H9 (cell line): ENCODE measurements at regions not wholly inside any gene's neighbourhood (a gene's known extent, or its start where the extent isn't known, plus 50 kb on each side); places are given as distances from the start of the nearest gene placed in this dataset.

Experiments
- DNase-seq: peaks from one replicate; pipeline ENCODE4 v3.0.0-alpha.2; 2017
- H2AFZ ChIP-seq: one replicate; pipeline ENCODE4 v1.6.1; 2013; ENCODE audit warnings: mild to moderate bottlenecking, low read length, control low read depth, moderate library complexity
- H2AK5ac ChIP-seq: 2 replicates; pipeline ENCODE4 v1.6.1; 2013; ENCODE audit warnings: low read length, control low read depth, mixed read lengths; ENCODE audit not compliant: insufficient read length
- H2BK120ac ChIP-seq: one replicate; pipeline ENCODE4 v1.6.1; 2013; ENCODE audit warnings: low read depth, mild to moderate bottlenecking, low read length, control low read depth, inconsistent platforms; ENCODE audit not compliant: poor library complexity, severe bottlenecking
- H2BK12ac ChIP-seq: 2 replicates; pipeline ENCODE4 v1.6.1; 2013; ENCODE audit warnings: low read length, control low read depth, mixed read lengths, low read depth; ENCODE audit not compliant: insufficient read length
- H2BK15ac ChIP-seq: 2 replicates; pipeline ENCODE4 v1.6.1; 2013; ENCODE audit warnings: low read depth, low read length, control low read depth
- H2BK20ac ChIP-seq: one replicate; pipeline ENCODE4 v1.6.1; 2013; ENCODE audit warnings: low read depth, mild to moderate bottlenecking, low read length, control low read depth, inconsistent platforms; ENCODE audit not compliant: poor library complexity, severe bottlenecking
- H2BK5ac ChIP-seq: 2 replicates; pipeline ENCODE4 v1.6.1; 2013; ENCODE audit warnings: low read length, control low read depth, mixed read lengths; ENCODE audit not compliant: insufficient read length
- H3K14ac ChIP-seq: 2 replicates; pipeline ENCODE4 v1.6.1; 2013; ENCODE audit warnings: low read length, control low read depth; ENCODE audit not compliant: insufficient read depth
- H3K18ac ChIP-seq: 2 replicates; pipeline ENCODE4 v1.6.1; 2013; ENCODE audit warnings: low read depth, mild to moderate bottlenecking, mixed read lengths, low read length, control low read depth; ENCODE audit not compliant: insufficient read length
- H3K23ac ChIP-seq: 2 replicates; pipeline ENCODE4 v1.6.1; 2013; ENCODE audit warnings: low read length, control low read depth, mixed read lengths, low read depth; ENCODE audit not compliant: insufficient read length
- H3K23me2 ChIP-seq: 2 replicates; pipeline ENCODE4 v1.6.1; 2013; ENCODE audit warnings: low read depth, mild to moderate bottlenecking, mixed read lengths, low read length, control low read depth; ENCODE audit not compliant: insufficient read length, poor library complexity, severe bottlenecking
- H3K27ac ChIP-seq: 2 replicates; pipeline ENCODE4 v1.5.1; 2013; ENCODE audit warnings: low read length, control low read depth, mixed read lengths, low read depth; ENCODE audit not compliant: insufficient read length
- H3K27me3 ChIP-seq: 2 replicates; pipeline ENCODE4 v1.6.1; 2013; ENCODE audit warnings: low read length, control low read depth, inconsistent platforms; ENCODE audit not compliant: insufficient read depth
- H3K4ac ChIP-seq: 2 replicates; pipeline ENCODE4 v1.6.1; 2013; ENCODE audit warnings: low read depth, mild to moderate bottlenecking, control low read depth, inconsistent platforms, low read length, moderate library complexity
- H3K4me1 ChIP-seq: 2 replicates; pipeline ENCODE4 v1.6.1; 2013; ENCODE audit warnings: low read length, control low read depth, inconsistent platforms; ENCODE audit not compliant: insufficient read depth
- H3K4me2 ChIP-seq: 2 replicates; pipeline ENCODE4 v1.6.1; 2013; ENCODE audit warnings: low read length, control low read depth, mixed read lengths; ENCODE audit not compliant: insufficient read length, insufficient read depth
- H3K56ac ChIP-seq: 2 replicates; pipeline ENCODE4 v1.6.1; 2013; ENCODE audit warnings: low read depth, mild to moderate bottlenecking, mixed read lengths, low read length, control low read depth; ENCODE audit not compliant: insufficient read length
- H3K79me1 ChIP-seq: 2 replicates; pipeline ENCODE4 v1.6.1; 2013; ENCODE audit warnings: low read depth, mild to moderate bottlenecking, moderate library complexity, low read length, control low read depth, inconsistent platforms; ENCODE audit not compliant: insufficient read depth, poor library complexity, severe bottlenecking
- H3K79me2 ChIP-seq: 2 replicates; pipeline ENCODE4 v1.6.1; 2013; ENCODE audit warnings: low read length, control low read depth, inconsistent platforms; ENCODE audit not compliant: insufficient read depth
- H3K9ac ChIP-seq: 2 replicates; pipeline ENCODE4 v1.6.1; 2013; ENCODE audit warnings: low read length, control low read depth, mixed read lengths; ENCODE audit not compliant: insufficient read length; ENCODE audit errors: extremely low read depth
- H3K9me3 ChIP-seq: one replicate; pipeline ENCODE4 v1.6.1; 2013; ENCODE audit warnings: low read depth, low read length, inconsistent platforms; ENCODE audit not compliant: control insufficient read depth
- H3T11ph ChIP-seq: one replicate; pipeline ENCODE4 v1.6.1; 2013; ENCODE audit warnings: mild to moderate bottlenecking, low read length, control low read depth, inconsistent platforms
- H4K20me1 ChIP-seq: one replicate; pipeline ENCODE4 v1.6.1; 2013; ENCODE audit not compliant: control insufficient read depth, insufficient read length, insufficient read depth
- H4K5ac ChIP-seq: 2 replicates; pipeline ENCODE4 v1.6.1; 2013; ENCODE audit warnings: low read depth, mild to moderate bottlenecking, mixed read lengths, low read length, control low read depth; ENCODE audit not compliant: insufficient read length
- H4K8ac ChIP-seq: replicated peaks from 2 replicates; pipeline ENCODE4 v1.6.1; 2013; ENCODE audit warnings: low read length, control low read depth, mixed read lengths, low read depth; ENCODE audit not compliant: insufficient read length
- H4K91ac ChIP-seq: 2 replicates; pipeline ENCODE4 v1.6.1; 2013; ENCODE audit warnings: low read depth, mild to moderate bottlenecking, moderate library complexity, mixed read lengths, low read length, control low read depth; ENCODE audit not compliant: insufficient read length
- H3K27ac Mint-ChIP-seq, 3 experiments: 2 replicates in 2 of 3; 3 replicates in 1 of 3; pipeline ENCODE4 v1.8.0; 2020 to 2021; ENCODE audit warnings: mixed read lengths in 3 of 3, mild to moderate bottlenecking in 1 of 3, moderate library complexity in 1 of 3
- H3K27me3 Mint-ChIP-seq: 2 replicates; pipeline ENCODE4 v1.8.0; 2021; ENCODE audit warnings: low read depth, mild to moderate bottlenecking, moderate library complexity, mixed read lengths
- H3K36me3 Mint-ChIP-seq, 3 experiments: 2 replicates in 2 of 3; 3 replicates in 1 of 3; pipeline ENCODE4 v1.8.0; 2020 to 2021; ENCODE audit warnings: low read depth in 3 of 3, mixed read lengths in 3 of 3; ENCODE audit not compliant: insufficient read depth in 1 of 3
- H3K4me1 Mint-ChIP-seq, 2 experiments: 2 replicates each; pipeline ENCODE4 v1.8.0; 2020; ENCODE audit warnings: mixed read lengths in 2 of 2
- H3K4me3 Mint-ChIP-seq, 2 experiments: 2 replicates in 1 of 2; 3 replicates in 1 of 2; pipeline ENCODE4 v1.8.0; 2020 to 2021; ENCODE audit warnings: mild to moderate bottlenecking in 2 of 2, mixed read lengths in 2 of 2, moderate library complexity in 1 of 2
- H3K9me3 Mint-ChIP-seq, 2 experiments: 2 replicates in 1 of 2; 3 replicates in 1 of 2; pipeline ENCODE4 v1.8.0; 2020; ENCODE audit warnings: mild to moderate bottlenecking in 2 of 2, mixed read lengths in 2 of 2, moderate library complexity in 1 of 2
- CTCF ChIP-seq: fragments of 200-600 bp; sonication (generic); conservative IDR thresholded peaks from 3 replicates; pipeline ENCODE4 v1.8.0; 2021; ENCODE audit warnings: antibody characterized with exemption, mild to moderate bottlenecking
- WGBS: extraction: QIAGEN DNeasy Blood & Tissue Kit; methylation state at CpG from one replicate; pipeline ENCODE4 v1.1.7; 2013; ENCODE audit warnings: missing lambda C conversion rate, low lambda C conversion rate, mixed read lengths; ENCODE audit not compliant: insufficient read length; ENCODE audit errors: extremely low coverage; 5-methylcytosine and 5-hydroxymethylcytosine counted together

- Mint-ChIP-seq H3K9me3 (peaks cover under 1 to 4% of the 10 kb centered on the region in 2 experiments), H3K36me3 (peaks cover 0 to 4% (median 2%) of the 10 kb centered on the region in 3 experiments; a peak in 2 of 7 replicates), H3K27ac (no peak overlapping the region), H3K4me3 (no peak overlapping the region), H3K27me3 (peaks cover 3% of the 10 kb centered on the region), H3K4me1 (peaks cover 21 to 25% of the 10 kb centered on the region in 2 experiments)
- no peaks in the 10 kb centered on the region for H4K20me1 ChIP-seq
- H3K79me1 ChIP-seq, result no peaks in the 10 kb centered on the region
- H3K18ac ChIP-seq, result no peak overlapping the region
- H3K27me3 ChIP-seq, result no peaks in the 10 kb centered on the region
- no peak overlapping the region for H3K4me2 ChIP-seq
- no peak overlapping the region for H3K14ac ChIP-seq
- no peaks in the 10 kb centered on the region for H3K79me2 ChIP-seq
- H2AK5ac ChIP-seq, result no peak overlapping the region
- no peak overlapping the region for H4K91ac ChIP-seq
- H3K4me1 ChIP-seq, result peaks cover 5% of the 10 kb centered on the region; the same call in 1 of the 2 replicates
- no peaks in the 10 kb centered on the region for H3K23me2 ChIP-seq
- no peak overlapping the region for H2BK20ac ChIP-seq
- H2AFZ ChIP-seq, result no peak overlapping the region
- H3K9ac ChIP-seq, result no peak overlapping the region
- no peak overlapping the region for H2BK5ac ChIP-seq
- H3K27ac ChIP-seq, result no peak overlapping the region
- no peak overlapping the region for H3K56ac ChIP-seq
- H2BK15ac ChIP-seq, result no peak overlapping the region
- H3K4ac ChIP-seq, result no peak overlapping the region
- H2BK12ac ChIP-seq, result no peak overlapping the region
- H3K23ac ChIP-seq, result no peak overlapping the region
- H2BK120ac ChIP-seq, result no peak overlapping the region
- no peak overlapping the region for H4K8ac ChIP-seq
- H3K9me3 ChIP-seq, result no peaks in the 10 kb centered on the region
- H3T11ph ChIP-seq, result no peak overlapping the region
- TF ChIP-seq CTCF, result no peak
- no peak overlapping the region for H4K5ac ChIP-seq
- WGBS, result no CpG with 5 or more reads among the region's 2 CpGs
- no peak for DNase-seq
These were observed 122.3 kb upstream of the NEIL3 start for GRCh38 chr4:177187371-177187770.
